H9 (cell line): ENCODE measurements at regions not wholly inside any gene's neighbourhood (a gene's known extent, or its start where the extent isn't known, plus 50 kb on each side); places are given as distances from the start of the nearest gene placed in this dataset.

ENCODE experiments used
- DNase-seq: peaks from one replicate; pipeline ENCODE4 v3.0.0-alpha.2; 2017
- H2AFZ ChIP-seq: one replicate; pipeline ENCODE4 v1.6.1; 2013; ENCODE audit warnings: mild to moderate bottlenecking, low read length, control low read depth, moderate library complexity
- H2AK5ac ChIP-seq: 2 replicates; pipeline ENCODE4 v1.6.1; 2013; ENCODE audit warnings: low read length, control low read depth, mixed read lengths; ENCODE audit not compliant: insufficient read length
- H2BK120ac ChIP-seq: one replicate; pipeline ENCODE4 v1.6.1; 2013; ENCODE audit warnings: low read depth, mild to moderate bottlenecking, low read length, control low read depth, inconsistent platforms; ENCODE audit not compliant: poor library complexity, severe bottlenecking
- H2BK12ac ChIP-seq: 2 replicates; pipeline ENCODE4 v1.6.1; 2013; ENCODE audit warnings: low read length, control low read depth, mixed read lengths, low read depth; ENCODE audit not compliant: insufficient read length
- H2BK15ac ChIP-seq: 2 replicates; pipeline ENCODE4 v1.6.1; 2013; ENCODE audit warnings: low read depth, low read length, control low read depth
- H2BK20ac ChIP-seq: one replicate; pipeline ENCODE4 v1.6.1; 2013; ENCODE audit warnings: low read depth, mild to moderate bottlenecking, low read length, control low read depth, inconsistent platforms; ENCODE audit not compliant: poor library complexity, severe bottlenecking
- H2BK5ac ChIP-seq: 2 replicates; pipeline ENCODE4 v1.6.1; 2013; ENCODE audit warnings: low read length, control low read depth, mixed read lengths; ENCODE audit not compliant: insufficient read length
- H3K14ac ChIP-seq: 2 replicates; pipeline ENCODE4 v1.6.1; 2013; ENCODE audit warnings: low read length, control low read depth; ENCODE audit not compliant: insufficient read depth
- H3K18ac ChIP-seq: 2 replicates; pipeline ENCODE4 v1.6.1; 2013; ENCODE audit warnings: low read depth, mild to moderate bottlenecking, mixed read lengths, low read length, control low read depth; ENCODE audit not compliant: insufficient read length
- H3K23ac ChIP-seq: 2 replicates; pipeline ENCODE4 v1.6.1; 2013; ENCODE audit warnings: low read length, control low read depth, mixed read lengths, low read depth; ENCODE audit not compliant: insufficient read length
- H3K23me2 ChIP-seq: 2 replicates; pipeline ENCODE4 v1.6.1; 2013; ENCODE audit warnings: low read depth, mild to moderate bottlenecking, mixed read lengths, low read length, control low read depth; ENCODE audit not compliant: insufficient read length, poor library complexity, severe bottlenecking
- H3K27ac ChIP-seq: 2 replicates; pipeline ENCODE4 v1.5.1; 2013; ENCODE audit warnings: low read length, control low read depth, mixed read lengths, low read depth; ENCODE audit not compliant: insufficient read length
- H3K27me3 ChIP-seq: 2 replicates; pipeline ENCODE4 v1.6.1; 2013; ENCODE audit warnings: low read length, control low read depth, inconsistent platforms; ENCODE audit not compliant: insufficient read depth
- H3K4ac ChIP-seq: 2 replicates; pipeline ENCODE4 v1.6.1; 2013; ENCODE audit warnings: low read depth, mild to moderate bottlenecking, control low read depth, inconsistent platforms, low read length, moderate library complexity
- H3K4me1 ChIP-seq: 2 replicates; pipeline ENCODE4 v1.6.1; 2013; ENCODE audit warnings: low read length, control low read depth, inconsistent platforms; ENCODE audit not compliant: insufficient read depth
- H3K4me2 ChIP-seq: 2 replicates; pipeline ENCODE4 v1.6.1; 2013; ENCODE audit warnings: low read length, control low read depth, mixed read lengths; ENCODE audit not compliant: insufficient read length, insufficient read depth
- H3K56ac ChIP-seq: 2 replicates; pipeline ENCODE4 v1.6.1; 2013; ENCODE audit warnings: low read depth, mild to moderate bottlenecking, mixed read lengths, low read length, control low read depth; ENCODE audit not compliant: insufficient read length
- H3K79me1 ChIP-seq: 2 replicates; pipeline ENCODE4 v1.6.1; 2013; ENCODE audit warnings: low read depth, mild to moderate bottlenecking, moderate library complexity, low read length, control low read depth, inconsistent platforms; ENCODE audit not compliant: insufficient read depth, poor library complexity, severe bottlenecking
- H3K79me2 ChIP-seq: 2 replicates; pipeline ENCODE4 v1.6.1; 2013; ENCODE audit warnings: low read length, control low read depth, inconsistent platforms; ENCODE audit not compliant: insufficient read depth
- H3K9ac ChIP-seq: 2 replicates; pipeline ENCODE4 v1.6.1; 2013; ENCODE audit warnings: low read length, control low read depth, mixed read lengths; ENCODE audit not compliant: insufficient read length; ENCODE audit errors: extremely low read depth
- H3K9me3 ChIP-seq: one replicate; pipeline ENCODE4 v1.6.1; 2013; ENCODE audit warnings: low read depth, low read length, inconsistent platforms; ENCODE audit not compliant: control insufficient read depth
- H3T11ph ChIP-seq: one replicate; pipeline ENCODE4 v1.6.1; 2013; ENCODE audit warnings: mild to moderate bottlenecking, low read length, control low read depth, inconsistent platforms
- H4K20me1 ChIP-seq: one replicate; pipeline ENCODE4 v1.6.1; 2013; ENCODE audit not compliant: control insufficient read depth, insufficient read length, insufficient read depth
- H4K5ac ChIP-seq: 2 replicates; pipeline ENCODE4 v1.6.1; 2013; ENCODE audit warnings: low read depth, mild to moderate bottlenecking, mixed read lengths, low read length, control low read depth; ENCODE audit not compliant: insufficient read length
- H4K8ac ChIP-seq: replicated peaks from 2 replicates; pipeline ENCODE4 v1.6.1; 2013; ENCODE audit warnings: low read length, control low read depth, mixed read lengths, low read depth; ENCODE audit not compliant: insufficient read length
- H4K91ac ChIP-seq: 2 replicates; pipeline ENCODE4 v1.6.1; 2013; ENCODE audit warnings: low read depth, mild to moderate bottlenecking, moderate library complexity, mixed read lengths, low read length, control low read depth; ENCODE audit not compliant: insufficient read length
- H3K27ac Mint-ChIP-seq, 3 experiments: 2 replicates in 2 of 3; 3 replicates in 1 of 3; pipeline ENCODE4 v1.8.0; 2020 to 2021; ENCODE audit warnings: mixed read lengths in 3 of 3, mild to moderate bottlenecking in 1 of 3, moderate library complexity in 1 of 3
- H3K27me3 Mint-ChIP-seq: 2 replicates; pipeline ENCODE4 v1.8.0; 2021; ENCODE audit warnings: low read depth, mild to moderate bottlenecking, moderate library complexity, mixed read lengths
- H3K36me3 Mint-ChIP-seq, 3 experiments: 2 replicates in 2 of 3; 3 replicates in 1 of 3; pipeline ENCODE4 v1.8.0; 2020 to 2021; ENCODE audit warnings: low read depth in 3 of 3, mixed read lengths in 3 of 3; ENCODE audit not compliant: insufficient read depth in 1 of 3
- H3K4me1 Mint-ChIP-seq, 2 experiments: 2 replicates each; pipeline ENCODE4 v1.8.0; 2020; ENCODE audit warnings: mixed read lengths in 2 of 2
- H3K4me3 Mint-ChIP-seq, 2 experiments: 2 replicates in 1 of 2; 3 replicates in 1 of 2; pipeline ENCODE4 v1.8.0; 2020 to 2021; ENCODE audit warnings: mild to moderate bottlenecking in 2 of 2, mixed read lengths in 2 of 2, moderate library complexity in 1 of 2
- H3K9me3 Mint-ChIP-seq, 2 experiments: 2 replicates in 1 of 2; 3 replicates in 1 of 2; pipeline ENCODE4 v1.8.0; 2020; ENCODE audit warnings: mild to moderate bottlenecking in 2 of 2, mixed read lengths in 2 of 2, moderate library complexity in 1 of 2
- CTCF ChIP-seq: fragments of 200-600 bp; sonication (generic); conservative IDR thresholded peaks from 3 replicates; pipeline ENCODE4 v1.8.0; 2021; ENCODE audit warnings: antibody characterized with exemption, mild to moderate bottlenecking
- WGBS: extraction: QIAGEN DNeasy Blood & Tissue Kit; methylation state at CpG from one replicate; pipeline ENCODE4 v1.1.7; 2013; ENCODE audit warnings: missing lambda C conversion rate, low lambda C conversion rate, mixed read lengths; ENCODE audit not compliant: insufficient read length; ENCODE audit errors: extremely low coverage; 5-methylcytosine and 5-hydroxymethylcytosine counted together

GRCh38 chr11:112814168-112814567, 147.1 kb upstream of the NCAM1 start:
- Histone ChIP-seq H3K4me1 (peaks cover under 1% of the 10 kb centered on the region; the same call in 1 of the 2 replicates), H3K23ac (no peak overlapping the region), H2AK5ac (no peak overlapping the region), H3K79me1 (no peaks in the 10 kb centered on the region), H2BK5ac (no peak overlapping the region), H3K9ac (no peak overlapping the region), H4K20me1 (no peaks in the 10 kb centered on the region), H2AFZ (no peak overlapping the region), H4K8ac (no peak overlapping the region), H3K14ac (no peak overlapping the region), H3T11ph (no peak overlapping the region), H3K79me2 (no peaks in the 10 kb centered on the region), H3K23me2 (no peaks in the 10 kb centered on the region), H3K9me3 (no peaks in the 10 kb centered on the region), H2BK120ac (no peak overlapping the region), H3K27ac (no peak overlapping the region), H4K5ac (no peak overlapping the region), H2BK12ac (no peak overlapping the region), H3K56ac (no peak overlapping the region), H3K4ac (no peak overlapping the region), H3K18ac (no peak overlapping the region), H3K4me2 (no peak overlapping the region), H2BK20ac (no peak overlapping the region), H3K27me3 (no peaks in the 10 kb centered on the region), H2BK15ac (no peak overlapping the region), H4K91ac (no peak overlapping the region)
- Mint-ChIP-seq H3K4me1 (peaks cover 24 to 25% of the 10 kb centered on the region in 2 experiments), H3K27me3 (peaks cover 7% of the 10 kb centered on the region), H3K36me3 (peaks cover 0 to 2% (median 0%) of the 10 kb centered on the region in 3 experiments; a peak in 2 of 7 replicates), H3K4me3 (no peak overlapping the region), H3K9me3 (peaks cover 0 to 2% of the 10 kb centered on the region in 2 experiments; a peak in 2 of 5 replicates), H3K27ac (no peak overlapping the region)
- DNase-seq = no peak
- WGBS = no CpG with 5 or more reads among the region's 4 CpGs
- TF ChIP-seq CTCF = no peak
